ENCODE measurements at regions not wholly inside any gene's neighbourhood (a gene's known extent, or its start where the extent isn't known, plus 50 kb on each side); places are given as distances from the start of the nearest gene placed in this dataset.

DNA sequence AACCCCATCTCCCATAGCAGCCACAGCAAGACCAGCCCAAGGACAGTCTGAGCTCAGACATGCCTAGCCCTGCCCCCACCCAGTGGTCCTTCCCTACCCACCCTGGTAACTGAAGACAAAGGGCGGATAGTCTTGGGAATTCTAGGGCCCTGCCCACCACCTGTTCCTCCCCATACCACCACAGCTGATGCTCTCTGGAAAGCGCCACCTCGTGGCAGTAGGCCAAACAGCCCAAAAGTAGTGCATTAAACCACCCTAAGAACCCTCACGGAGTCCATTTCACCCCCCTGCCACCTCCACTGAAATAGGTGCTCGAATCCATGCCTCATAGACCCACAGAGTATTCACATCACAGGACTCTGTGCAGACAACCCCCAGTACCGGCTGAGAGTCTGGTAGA, 1021.4 kb downstream of the CDH8 start:
- H3K27ac ChIP-seq, result no peak overlapping the region
- TF ChIP-seq, protein P1, sequence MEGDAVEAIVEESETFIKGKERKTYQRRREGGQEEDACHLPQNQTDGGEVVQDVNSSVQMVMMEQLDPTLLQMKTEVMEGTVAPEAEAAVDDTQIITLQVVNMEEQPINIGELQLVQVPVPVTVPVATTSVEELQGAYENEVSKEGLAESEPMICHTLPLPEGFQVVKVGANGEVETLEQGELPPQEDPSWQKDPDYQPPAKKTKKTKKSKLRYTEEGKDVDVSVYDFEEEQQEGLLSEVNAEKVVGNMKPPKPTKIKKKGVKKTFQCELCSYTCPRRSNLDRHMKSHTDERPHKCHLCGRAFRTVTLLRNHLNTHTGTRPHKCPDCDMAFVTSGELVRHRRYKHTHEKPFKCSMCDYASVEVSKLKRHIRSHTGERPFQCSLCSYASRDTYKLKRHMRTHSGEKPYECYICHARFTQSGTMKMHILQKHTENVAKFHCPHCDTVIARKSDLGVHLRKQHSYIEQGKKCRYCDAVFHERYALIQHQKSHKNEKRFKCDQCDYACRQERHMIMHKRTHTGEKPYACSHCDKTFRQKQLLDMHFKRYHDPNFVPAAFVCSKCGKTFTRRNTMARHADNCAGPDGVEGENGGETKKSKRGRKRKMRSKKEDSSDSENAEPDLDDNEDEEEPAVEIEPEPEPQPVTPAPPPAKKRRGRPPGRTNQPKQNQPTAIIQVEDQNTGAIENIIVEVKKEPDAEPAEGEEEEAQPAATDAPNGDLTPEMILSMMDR (conservative IDR thresholded peaks at IDR 0.05), result peak; percentile 39
- no peak for TF ChIP-seq ZFX (IDR thresholded peaks at IDR 0.05)

DNA sequence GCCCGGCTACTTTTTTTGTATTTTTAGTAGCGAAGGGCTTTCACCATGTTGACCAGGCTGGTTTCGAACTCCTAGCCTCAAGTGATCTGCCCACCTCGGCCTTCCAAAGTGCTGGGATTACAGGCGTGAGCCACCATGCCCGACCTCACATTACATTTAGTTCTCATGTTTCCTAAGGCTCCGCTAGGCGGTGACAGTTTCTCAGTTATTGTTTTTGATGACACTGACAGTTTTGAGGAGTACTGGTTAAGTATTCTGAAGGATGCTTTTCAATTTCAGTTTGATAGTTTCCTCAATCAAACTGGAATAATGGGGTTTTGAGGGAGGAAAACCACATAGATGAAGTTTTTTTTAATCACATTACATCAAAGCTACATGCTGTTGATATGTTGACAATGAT, 1028.5 kb downstream of the CDH8 start:
- no peak for TF ChIP-seq ZFX (IDR thresholded peaks at IDR 0.05)
- TF ChIP-seq, protein P1 (conservative IDR thresholded peaks at IDR 0.05), result peak; percentile 37
- no peak overlapping the region for H3K27ac ChIP-seq

DNA sequence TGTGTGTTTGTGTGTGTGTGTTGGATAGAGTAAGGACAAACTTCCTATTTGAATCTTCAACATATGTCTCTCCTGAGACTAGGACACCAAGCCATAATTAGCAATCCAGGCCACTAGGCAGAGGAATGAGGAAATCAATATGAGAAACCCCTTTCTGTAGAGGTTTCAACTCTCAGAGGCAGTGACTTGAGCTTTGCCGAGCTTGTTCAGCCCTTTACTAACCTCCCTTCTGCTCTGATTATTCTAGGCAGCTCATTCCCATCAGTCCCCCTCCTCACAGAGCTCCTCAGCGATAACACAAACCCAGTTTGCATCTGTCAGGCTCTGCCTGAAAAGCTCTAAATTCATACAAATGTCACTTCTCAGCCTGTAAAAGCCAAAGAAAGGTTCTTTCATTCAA, 1030.3 kb downstream of the CDH8 start:
- TF ChIP-seq, protein P1 (conservative IDR thresholded peaks at IDR 0.05), result no peak
- TF ChIP-seq ZFX (IDR thresholded peaks at IDR 0.05), result no peak
- no peak overlapping the region for H3K27ac ChIP-seq

DNA sequence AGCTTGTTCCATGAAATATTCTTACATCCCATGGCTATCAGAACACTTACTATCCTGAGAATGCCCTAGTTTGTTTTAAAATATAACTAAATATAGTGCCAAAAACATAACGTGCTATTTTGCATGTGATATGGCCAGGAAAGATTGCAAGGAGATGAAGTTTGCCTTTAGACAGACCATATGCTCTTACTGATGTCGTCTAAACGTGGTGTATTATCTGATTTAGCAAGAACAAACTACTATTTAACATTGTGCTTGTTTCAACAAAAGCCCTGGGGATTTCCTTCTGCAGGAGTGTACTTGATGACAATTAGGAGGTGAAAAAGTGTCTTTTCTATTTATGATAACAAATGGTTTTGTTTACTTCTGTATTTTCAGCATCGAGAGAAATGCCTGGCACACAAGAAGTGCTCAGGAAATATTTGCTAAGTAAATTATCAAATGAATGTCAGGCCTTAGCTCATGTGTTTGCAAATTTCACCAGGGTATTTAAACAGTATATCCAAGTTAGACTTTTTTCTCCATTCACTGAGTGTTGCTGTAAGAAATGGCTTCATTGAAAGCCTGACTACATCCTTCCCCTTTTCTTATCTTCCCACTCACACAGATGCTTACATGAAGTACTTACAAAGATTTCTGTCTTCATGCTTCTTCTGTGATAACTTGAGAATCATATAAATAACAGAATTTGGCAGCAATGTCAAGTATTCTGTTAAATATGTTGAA, 1033.6 kb downstream of the CDH8 start:
- no peak for TF ChIP-seq ZFX (IDR thresholded peaks at IDR 0.05)
- TF ChIP-seq, protein P1 (conservative IDR thresholded peaks at IDR 0.05), result no peak
- no peak overlapping the region for H3K27ac ChIP-seq

DNA sequence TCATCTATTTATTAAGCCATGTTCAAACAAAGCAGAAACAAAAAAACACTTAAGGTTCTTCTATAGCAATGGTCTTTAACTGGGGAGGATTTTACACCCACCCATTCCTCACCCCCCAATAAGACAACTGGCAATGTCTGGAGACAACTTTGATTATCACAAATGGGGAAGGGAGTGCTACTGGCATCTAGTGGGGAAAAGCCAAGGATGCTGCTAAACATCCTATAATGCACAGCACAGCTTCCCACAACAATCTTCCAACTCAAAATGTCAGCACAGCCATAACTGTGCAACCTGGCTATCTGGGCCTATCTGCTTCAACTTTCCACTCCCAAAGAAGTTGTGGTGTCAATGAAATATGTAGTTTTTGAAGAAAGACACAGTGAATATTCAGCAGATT, 1044.4 kb downstream of the CDH8 start:
- no peak for TF ChIP-seq ZFX (IDR thresholded peaks at IDR 0.05)
- TF ChIP-seq, protein P1 (conservative IDR thresholded peaks at IDR 0.05), result no peak; the same call in 1 of the 2 replicates
- H3K27ac ChIP-seq, result no peak overlapping the region

DNA sequence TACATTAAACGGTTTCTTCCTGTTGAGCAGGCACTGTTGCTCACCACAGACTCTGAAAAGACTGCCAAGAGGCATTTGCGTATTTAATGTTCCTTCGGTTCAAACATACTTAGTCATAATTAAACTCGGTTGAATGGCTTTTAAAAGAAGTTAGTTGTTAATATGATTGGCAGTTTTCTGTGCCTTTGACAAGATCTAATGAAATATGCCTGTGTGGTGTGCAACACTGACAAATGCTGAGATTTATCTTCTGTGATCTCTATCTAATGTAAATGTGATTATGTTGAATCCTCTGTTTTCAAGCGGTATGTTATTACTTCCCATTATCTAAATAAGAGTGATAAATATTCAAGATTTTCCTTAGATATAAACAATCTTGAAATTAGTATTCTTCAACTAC, 1046.6 kb downstream of the CDH8 start:
- TF ChIP-seq, protein P1 (conservative IDR thresholded peaks at IDR 0.05), result no peak
- TF ChIP-seq ZFX (IDR thresholded peaks at IDR 0.05), result no peak
- no peak overlapping the region for H3K27ac ChIP-seq

DNA sequence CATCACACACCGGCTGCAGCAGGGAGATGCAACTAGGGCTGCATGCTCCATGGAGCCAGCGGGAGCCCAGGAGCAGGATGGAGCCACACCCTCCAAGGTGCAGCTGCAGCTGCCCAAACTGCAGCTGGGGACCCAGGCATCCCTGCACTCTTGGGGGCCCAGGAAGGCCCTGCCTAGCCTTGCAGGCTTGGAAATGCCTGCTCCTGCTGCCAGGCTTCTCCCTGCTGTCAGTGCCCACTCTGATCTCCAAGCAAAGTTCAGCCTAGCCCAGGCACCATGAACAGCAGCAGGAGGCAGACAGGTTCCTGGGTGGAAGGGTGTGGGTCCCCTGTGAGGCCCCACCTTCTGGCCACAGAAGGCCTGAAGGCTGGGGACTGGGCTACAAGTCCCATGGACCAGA, 1057.1 kb downstream of the CDH8 start:
- no peak for TF ChIP-seq ZFX (IDR thresholded peaks at IDR 0.05)
- TF ChIP-seq, protein P1 (conservative IDR thresholded peaks at IDR 0.05), result no peak
- no peak overlapping the region for H3K27ac ChIP-seq
